Cardiac muscle cell (in vitro differentiated cells and primary cell): ENCODE measurements at regions not wholly inside any gene's neighbourhood (a gene's known extent, or its start where the extent isn't known, plus 50 kb on each side); places are given as distances from the start of the nearest gene placed in this dataset.

ENCODE experiments used
- DNase-seq, 2 donors: peaks; one replicate each; pipeline versions ENCODE4 v3.0.0 to v3.0.0-alpha.2; 2010 to 2017; ENCODE audit warnings: low read depth in 1 of 2, low spot score in 1 of 2
- H3K27ac ChIP-seq: fragments of 200-600 bp; sonication (generic); 2 replicates; pipeline ENCODE4 v1.5.1; 2016
- H3K27me3 ChIP-seq: fragments of 200-600 bp; sonication (generic); 2 replicates; pipeline ENCODE4 v1.6.0; 2016; ENCODE audit warnings: control low read depth
- H3K36me3 ChIP-seq: fragments of 200-600 bp; sonication (generic); 2 replicates; pipeline ENCODE4 v1.5.1; 2016; ENCODE audit warnings: control low read depth
- H3K4me1 ChIP-seq: fragments of 200-600 bp; sonication (generic); 2 replicates; pipeline ENCODE4 v1.8.1; 2017; ENCODE audit warnings: low read depth, mild to moderate bottlenecking, mixed run types
- H3K4me3 ChIP-seq: fragments of 200-600 bp; sonication (generic); 2 replicates; pipeline ENCODE4 v1.5.1; 2016; ENCODE audit warnings: mild to moderate bottlenecking
- H3K9me3 ChIP-seq: fragments of 200-600 bp; sonication (generic); 2 replicates; pipeline ENCODE4 v1.5.1; 2017; ENCODE audit warnings: low read depth, mild to moderate bottlenecking, control low read depth
- TF ChIP-seq, protein P1 (sequence below): IDR thresholded peaks from 2 replicates; pipeline ENCODE4 v1.5.1; 2012; ENCODE audit warnings: low read depth, mild to moderate bottlenecking, low read length

DNA sequence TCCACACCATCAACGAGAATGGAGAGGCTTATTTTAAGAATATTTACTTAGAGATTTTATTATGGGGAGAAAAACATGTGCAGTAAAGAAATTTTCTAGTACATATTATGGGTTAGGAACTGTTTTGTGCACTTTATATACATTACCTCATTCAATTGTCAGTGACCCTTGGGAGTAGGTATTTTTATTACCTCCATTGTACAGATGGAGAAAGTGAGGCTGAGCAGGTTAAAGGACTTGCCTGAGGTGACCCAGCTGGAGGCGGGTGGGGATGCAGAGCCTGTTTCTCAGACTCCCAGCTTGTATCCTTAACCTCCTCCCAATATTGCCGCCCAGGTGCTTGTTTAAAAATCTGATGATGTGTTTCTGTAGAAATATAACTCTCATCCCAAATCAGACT lies 356.7 kb downstream of the HRH4 start:
- H3K4me1 ChIP-seq: peaks cover 15% of the 10 kb centered on the region

GRCh38 chr18:24817587-24818371 lies 357.3 kb downstream of the HRH4 start:
- Histone ChIP-seq H3K4me3 (no peak overlapping the region), H3K36me3 (no peaks in the 10 kb centered on the region), H3K4me1 (peaks cover 15% of the 10 kb centered on the region), H3K27ac (no peak overlapping the region), H3K9me3 (no peaks in the 10 kb centered on the region), H3K27me3 (no peaks in the 10 kb centered on the region)
- DNase-seq: no peak
- TF ChIP-seq, protein P1, sequence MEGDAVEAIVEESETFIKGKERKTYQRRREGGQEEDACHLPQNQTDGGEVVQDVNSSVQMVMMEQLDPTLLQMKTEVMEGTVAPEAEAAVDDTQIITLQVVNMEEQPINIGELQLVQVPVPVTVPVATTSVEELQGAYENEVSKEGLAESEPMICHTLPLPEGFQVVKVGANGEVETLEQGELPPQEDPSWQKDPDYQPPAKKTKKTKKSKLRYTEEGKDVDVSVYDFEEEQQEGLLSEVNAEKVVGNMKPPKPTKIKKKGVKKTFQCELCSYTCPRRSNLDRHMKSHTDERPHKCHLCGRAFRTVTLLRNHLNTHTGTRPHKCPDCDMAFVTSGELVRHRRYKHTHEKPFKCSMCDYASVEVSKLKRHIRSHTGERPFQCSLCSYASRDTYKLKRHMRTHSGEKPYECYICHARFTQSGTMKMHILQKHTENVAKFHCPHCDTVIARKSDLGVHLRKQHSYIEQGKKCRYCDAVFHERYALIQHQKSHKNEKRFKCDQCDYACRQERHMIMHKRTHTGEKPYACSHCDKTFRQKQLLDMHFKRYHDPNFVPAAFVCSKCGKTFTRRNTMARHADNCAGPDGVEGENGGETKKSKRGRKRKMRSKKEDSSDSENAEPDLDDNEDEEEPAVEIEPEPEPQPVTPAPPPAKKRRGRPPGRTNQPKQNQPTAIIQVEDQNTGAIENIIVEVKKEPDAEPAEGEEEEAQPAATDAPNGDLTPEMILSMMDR: no peak

More for the DNA sequence above, 356.7 kb downstream of the HRH4 start:
- H3K27ac ChIP-seq: no peak overlapping the region
- H3K27me3 ChIP-seq: no peaks in the 10 kb centered on the region
- TF ChIP-seq, protein P1: no peak
- no peak for DNase-seq
- no peak overlapping the region for H3K4me3 ChIP-seq
- no peaks in the 10 kb centered on the region for H3K36me3 ChIP-seq
- no peaks in the 10 kb centered on the region for H3K9me3 ChIP-seq

DNA sequence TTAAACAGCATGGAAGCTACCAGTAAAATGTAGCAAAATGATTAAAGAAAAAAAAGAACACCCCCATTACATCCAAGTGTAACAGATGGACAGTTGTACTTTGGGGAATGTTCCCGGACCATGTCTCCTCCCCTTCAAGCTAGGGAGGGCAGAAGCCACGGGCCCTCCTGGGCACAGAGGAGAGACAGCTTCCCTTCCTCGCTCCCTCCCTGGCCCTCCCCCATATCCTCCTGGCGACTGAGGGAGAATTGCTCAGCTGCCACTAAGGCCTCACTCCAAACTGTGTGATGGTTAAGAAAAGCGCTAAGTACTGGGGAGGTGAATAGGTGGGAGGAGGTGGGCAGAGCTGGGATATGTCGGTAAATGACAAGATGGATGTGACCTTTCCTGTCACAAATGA lies 358.0 kb downstream of the HRH4 start:
- H3K4me3 ChIP-seq: no peak overlapping the region
- H3K27ac ChIP-seq: no peak overlapping the region
- H3K9me3 ChIP-seq: no peaks in the 10 kb centered on the region
- peaks cover 15% of the 10 kb centered on the region for H3K4me1 ChIP-seq
- TF ChIP-seq, protein P1: no peak
- no peak for DNase-seq
- no peaks in the 10 kb centered on the region for H3K36me3 ChIP-seq
- H3K27me3 ChIP-seq: no peaks in the 10 kb centered on the region

- no peak for DNase-seq
- H3K4me1 ChIP-seq: peaks cover 15% of the 10 kb centered on the region
Measured at GRCh38 chr18:24819141-24819890, 358.9 kb downstream of the HRH4 start.

DNA sequence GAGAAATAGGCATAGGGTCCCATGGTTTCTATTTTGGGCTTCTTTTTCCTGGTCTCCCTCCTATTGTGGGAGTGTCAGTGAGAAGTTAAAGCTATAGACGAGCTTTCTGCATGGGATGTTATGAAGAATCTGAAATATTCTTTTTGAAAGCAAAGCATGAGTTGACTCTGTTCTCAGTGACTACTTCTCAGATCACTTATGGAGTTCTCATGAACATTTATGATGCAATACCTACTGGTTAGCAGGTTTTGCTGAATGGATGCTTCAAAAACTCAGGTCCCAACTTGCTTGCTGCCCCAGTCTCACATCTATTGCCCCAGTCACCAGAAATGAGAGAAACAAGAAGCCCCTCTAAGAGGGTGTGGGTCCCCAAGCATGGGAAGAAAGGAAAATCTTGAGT lies 365.0 kb downstream of the HRH4 start:
- H3K4me3 ChIP-seq: no peak overlapping the region
- TF ChIP-seq, protein P1: no peak
- H3K36me3 ChIP-seq: no peaks in the 10 kb centered on the region
- H3K27me3 ChIP-seq: no peaks in the 10 kb centered on the region
- no peaks in the 10 kb centered on the region for H3K9me3 ChIP-seq
- no peak for DNase-seq
- H3K4me1 ChIP-seq: peaks cover 5% of the 10 kb centered on the region
- no peak overlapping the region for H3K27ac ChIP-seq

More at GRCh38 chr18:24819141-24819890, 358.9 kb downstream of the HRH4 start:
- Histone ChIP-seq H3K9me3 (no peaks in the 10 kb centered on the region), H3K36me3 (no peaks in the 10 kb centered on the region), H3K27me3 (no peaks in the 10 kb centered on the region), H3K4me3 (no peak overlapping the region), H3K27ac (no peak overlapping the region)
- TF ChIP-seq, protein P1: no peak
